HG02763 (cell line): ENCODE measurements at regions not wholly inside any gene's neighbourhood (a gene's known extent, or its start where the extent isn't known, plus 50 kb on each side); places are given as distances from the start of the nearest gene placed in this dataset.
A peak's percentile ranks its signal among the peaks of the same experiment; 100 is the strongest.

Experiments used
- ATAC-seq: cut with Tn5 transposase; IDR thresholded peaks from one replicate; pipeline ENCODE4 v1.9.1; 2021; ENCODE audit warnings: mild to moderate bottlenecking, moderate library complexity; ENCODE audit not compliant: unreplicated experiment

DNA sequence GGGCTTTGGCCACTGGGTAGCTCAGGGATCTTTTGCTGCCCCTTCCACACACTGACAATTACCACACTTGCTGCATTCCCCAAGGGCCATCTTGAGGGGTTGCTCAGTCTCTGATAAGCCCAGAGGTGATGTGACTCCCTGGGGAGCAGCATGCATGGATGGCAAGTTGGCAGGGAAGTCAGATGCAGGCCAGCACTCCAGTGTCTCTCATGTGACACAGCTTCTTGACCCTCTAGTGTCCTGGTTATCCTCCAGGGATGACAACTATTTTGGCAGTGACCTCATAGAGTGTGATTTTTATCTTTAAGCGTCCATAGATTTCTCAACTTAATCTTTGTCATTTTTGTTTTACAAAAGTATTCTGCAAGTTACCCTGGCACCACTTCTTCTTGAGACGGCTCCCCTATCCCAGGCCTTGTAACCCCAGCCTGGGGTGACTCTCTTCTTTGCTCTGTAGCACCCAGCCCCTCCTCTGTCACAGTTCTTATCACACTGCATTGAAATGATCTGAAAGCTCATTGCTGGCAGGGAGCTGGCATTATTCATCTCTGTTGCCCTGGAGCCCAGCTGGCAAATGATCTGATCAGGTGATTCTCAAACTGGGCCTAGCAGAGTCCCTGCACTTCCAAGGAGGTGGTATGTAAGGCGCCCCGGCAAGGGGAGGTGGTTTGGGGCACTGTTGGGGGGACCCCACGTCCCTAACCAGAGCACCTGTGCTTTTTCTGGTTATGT, 72.6 kb downstream of the TENT5C start:
- no peak for ATAC-seq

DNA sequence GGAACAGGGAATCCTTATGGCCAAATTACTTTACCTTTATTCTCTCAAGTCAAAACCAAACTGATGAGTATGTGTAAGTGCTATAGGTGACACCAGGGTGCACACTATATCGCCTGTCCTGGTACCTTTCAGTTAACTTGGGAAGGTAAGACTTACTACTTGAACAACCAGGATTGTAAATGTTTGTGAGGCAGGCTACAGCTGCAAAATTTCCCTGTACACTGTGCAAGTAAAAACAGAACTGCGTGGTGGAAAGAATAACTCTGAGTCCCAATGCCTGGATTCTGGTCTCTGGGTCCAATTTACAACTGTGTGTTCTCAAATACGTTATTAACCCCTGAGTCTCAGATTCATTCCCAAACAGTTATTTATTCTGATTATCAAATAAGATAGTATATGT, 73.5 kb downstream of the TENT5C start:
- no peak for ATAC-seq

DNA sequence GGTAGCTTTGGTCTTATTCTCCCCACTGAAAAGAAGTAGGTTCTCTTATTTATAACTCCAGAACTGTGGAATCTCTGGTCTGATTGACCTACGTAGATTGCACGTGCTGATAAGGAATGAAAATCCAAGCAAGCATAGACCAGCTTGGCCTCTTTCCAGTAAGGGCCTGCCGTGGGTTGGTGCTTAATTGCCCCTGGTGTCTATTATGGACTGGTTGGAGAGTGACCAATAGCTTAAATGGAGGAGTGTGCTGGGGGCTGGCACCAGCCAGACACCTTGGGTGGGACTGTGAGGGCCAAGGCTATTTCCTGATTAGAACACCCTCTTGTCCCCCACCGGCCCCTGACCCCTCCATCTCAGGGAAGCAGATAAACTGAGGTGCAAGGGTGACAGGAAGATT, 74.0 kb downstream of the TENT5C start:
- no peak for ATAC-seq

GRCh38 chr1:117680316-117681002, 74.6 kb downstream of the TENT5C start:
- no peak for ATAC-seq

DNA sequence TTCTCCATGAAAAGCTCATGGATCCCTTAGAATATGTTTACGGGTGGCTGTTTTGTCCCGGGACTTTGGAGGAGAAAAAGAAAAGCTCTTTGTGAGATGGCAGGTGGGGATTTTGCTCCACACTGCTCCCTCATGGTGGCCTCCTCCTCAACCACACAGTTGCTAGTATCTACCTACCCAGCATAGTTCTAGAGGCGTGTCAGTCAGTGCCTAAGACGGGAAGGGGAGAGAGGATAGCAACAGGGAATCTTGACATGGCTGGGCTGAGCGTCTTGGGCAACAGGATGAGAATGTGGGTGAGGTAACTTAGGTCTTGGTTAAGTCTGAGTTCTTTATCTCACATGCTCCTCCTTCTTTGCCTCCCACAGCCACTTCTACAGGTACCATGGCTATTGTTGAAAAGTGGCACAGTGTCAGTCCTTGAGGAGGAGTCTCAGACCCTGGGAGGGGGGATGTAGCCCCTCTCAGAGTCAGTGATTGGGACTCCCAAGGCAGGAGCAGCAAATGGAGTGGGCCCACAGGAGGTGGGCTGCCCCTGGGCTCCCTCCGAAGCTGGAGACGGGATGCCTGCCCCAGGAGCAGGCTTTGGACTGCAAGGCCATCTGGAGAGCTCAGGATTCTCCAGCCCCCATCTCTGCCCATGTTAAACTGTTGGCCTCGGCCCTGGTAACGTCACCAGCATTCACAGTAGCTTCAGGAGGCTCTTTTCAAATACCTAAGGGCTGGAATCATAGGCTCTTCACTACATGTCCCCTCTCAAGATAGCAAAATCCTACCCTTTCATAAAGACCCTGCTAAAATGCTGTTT, 75.4 kb downstream of the TENT5C start:
- ATAC-seq = no peak

- ATAC-seq = no peak
Measured at GRCh38 chr1:117681901-117682250, 76.0 kb downstream of the TENT5C start.

- ATAC-seq = no peak
Measured at GRCh38 chr1:117682372-117682771, 76.5 kb downstream of the TENT5C start.

DNA sequence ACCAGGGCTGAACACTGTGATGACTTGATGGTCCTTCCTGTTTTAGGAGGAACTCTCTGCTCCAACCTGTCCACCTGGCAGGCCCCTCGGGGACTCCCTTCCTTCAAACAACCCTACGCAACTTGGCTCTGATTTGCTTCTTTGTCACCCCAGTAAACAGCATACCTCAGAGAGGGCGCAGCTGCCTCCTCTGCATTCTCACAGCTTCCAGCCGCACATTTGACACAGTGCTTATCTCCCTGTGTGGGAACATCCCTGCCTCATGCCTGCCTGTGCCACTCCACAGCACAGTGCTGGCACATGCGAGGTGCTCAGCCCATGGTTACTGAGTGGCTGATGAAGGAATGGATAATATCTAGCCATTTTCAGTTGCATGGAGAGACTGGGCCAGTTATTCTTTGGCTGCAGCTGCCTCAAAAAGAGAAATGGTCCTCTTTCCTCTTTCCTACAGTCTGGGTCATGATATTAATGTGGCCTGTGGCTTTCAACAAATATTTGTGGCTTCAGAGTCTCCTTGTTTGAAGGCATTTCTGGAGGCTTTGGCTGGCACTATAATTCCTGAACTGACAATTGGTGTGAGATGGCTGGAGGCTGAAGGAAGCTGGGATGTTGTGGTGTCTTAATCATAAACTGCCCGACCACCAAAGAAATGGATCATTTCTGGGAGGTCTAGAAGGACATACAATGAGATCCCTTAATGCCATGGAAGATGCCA, 77.9 kb downstream of the TENT5C start:
- ATAC-seq = no peak

- ATAC-seq = peak; percentile 58
Measured at GRCh38 chr1:117685936-117686806, 80.3 kb downstream of the TENT5C start.

DNA sequence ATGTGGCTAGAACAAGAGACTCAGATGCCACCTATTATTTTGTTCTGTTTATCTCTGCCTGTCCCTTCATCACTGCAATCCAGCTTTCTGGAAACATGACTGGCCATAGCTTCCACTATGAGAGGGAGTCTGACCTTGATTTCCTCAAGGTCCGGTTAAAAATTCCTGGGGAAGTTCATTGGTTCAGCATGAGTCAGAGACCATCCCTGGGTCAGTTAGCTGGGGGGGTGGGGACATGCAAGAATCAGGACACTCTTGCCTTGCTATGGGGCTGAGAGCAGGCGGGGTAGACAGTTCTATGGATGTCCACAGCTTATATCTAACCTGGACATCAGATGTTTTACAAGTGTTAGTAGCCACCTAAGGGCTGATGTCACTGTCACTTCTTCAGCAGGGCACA, 81.1 kb downstream of the TENT5C start:
- no peak for ATAC-seq

DNA sequence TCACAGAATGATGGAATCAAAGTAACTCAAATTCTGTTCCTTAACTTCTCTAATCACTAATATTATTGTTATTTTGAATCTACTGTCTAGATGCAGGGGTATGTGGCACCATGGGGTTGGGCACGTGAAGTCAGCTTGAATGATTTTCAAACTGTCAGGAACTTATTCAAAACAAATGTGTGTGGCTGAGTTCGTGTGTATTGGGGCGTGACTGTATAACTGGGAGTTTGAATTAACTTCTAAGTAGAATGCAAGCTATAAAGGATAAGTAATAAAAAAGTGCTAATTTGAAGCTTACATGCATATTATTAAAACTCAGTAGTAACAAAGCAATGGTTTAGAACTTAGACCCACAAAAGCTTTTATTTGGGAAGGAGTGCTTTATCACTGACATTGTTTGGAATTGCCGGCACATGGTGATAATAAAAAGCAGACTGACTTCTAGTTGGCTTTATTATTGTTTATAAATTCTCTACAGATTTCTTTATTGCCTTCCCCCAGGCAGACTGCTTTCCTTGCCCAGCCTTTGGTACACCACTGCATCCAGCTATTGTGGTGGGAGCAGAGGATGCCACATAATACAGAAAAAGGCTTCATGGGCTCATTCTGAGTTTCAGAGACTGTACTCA, 84.3 kb downstream of the TENT5C start:
- no peak for ATAC-seq

DNA sequence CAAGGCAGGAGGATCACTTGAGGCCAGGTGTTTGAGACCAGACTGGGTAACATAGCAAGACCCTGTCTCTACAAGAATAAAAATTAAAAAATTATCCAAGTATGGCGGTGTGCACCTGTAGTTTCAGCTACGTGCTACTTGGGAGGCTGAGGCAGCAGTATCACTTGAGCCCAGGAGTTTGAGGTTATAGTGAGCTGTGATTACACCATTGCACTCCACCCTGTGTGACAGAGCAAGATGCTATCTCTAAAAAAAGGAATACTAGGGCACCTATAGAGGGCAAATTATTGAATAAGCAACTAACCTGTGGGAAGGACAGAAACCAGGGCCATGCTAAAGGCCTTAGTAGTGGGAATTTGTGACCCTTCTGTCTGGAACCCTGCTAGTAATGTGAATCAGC, 86.1 kb downstream of the TENT5C start:
- no peak for ATAC-seq

GRCh38 chr1:117694543-117694942, 88.7 kb downstream of the TENT5C start:
- no peak for ATAC-seq

DNA sequence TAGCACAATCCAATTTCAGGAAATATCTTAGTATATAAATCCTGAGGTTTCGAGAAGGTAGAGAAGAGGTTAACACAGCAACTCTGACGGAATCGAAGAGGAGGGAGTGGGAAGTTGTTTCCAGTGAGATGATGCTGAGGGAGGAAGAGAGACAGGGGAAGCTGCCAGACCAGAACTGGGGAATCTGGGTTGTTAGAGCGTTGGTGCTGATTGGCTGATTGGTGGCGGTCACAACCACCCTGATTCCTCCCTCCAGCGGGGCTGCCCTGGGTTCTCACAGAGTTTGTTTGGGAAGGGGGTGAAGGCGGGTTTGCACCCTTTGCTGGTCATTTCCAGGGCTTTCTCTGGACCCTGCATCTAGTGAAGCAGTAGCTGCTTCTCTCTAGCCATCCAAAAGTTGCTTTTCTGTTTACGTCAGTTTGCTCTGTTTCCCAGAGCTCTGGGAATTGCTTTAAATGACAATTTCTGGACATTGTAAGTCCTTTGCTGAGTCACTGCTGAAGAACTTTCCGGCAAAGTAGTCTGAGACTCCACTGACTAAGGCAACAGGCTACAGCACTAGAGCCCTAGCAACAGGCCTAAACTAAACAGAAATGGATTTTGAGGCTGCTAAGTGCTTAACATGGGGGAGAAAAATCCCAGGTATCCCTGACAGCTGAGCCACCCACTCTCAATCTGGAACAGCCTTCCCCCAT, 90.1 kb downstream of the TENT5C start:
- ATAC-seq = no peak

- ATAC-seq = no peak
Measured at GRCh38 chr1:117696561-117696960, 90.7 kb downstream of the TENT5C start.

DNA sequence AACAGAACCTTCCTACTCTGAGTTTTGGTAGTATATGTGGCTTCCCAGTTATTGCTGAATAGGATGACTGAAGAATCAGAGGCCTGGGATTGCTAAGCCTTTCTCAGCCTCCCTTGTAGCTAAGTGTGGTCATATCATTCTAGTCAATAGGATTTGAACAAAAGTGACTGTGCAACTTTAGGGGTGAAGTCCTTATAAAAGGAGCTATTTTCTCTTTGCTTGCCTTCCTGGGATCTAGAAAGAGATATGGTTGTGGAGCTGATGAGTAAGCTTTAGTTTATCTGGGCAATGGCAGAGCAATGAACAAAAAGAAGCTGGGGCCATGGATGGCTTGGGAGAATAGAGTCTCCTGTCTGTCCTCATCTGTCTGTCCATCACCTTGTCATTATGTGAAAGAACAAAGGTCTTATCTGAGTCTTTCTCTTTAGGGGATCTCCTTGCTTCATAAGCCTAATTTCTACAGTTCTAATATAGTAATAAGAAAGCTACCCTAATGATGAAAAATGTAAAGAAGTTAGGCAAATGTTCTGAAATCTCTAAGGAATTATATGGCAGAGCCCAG, 91.5 kb downstream of the TENT5C start:
- ATAC-seq = no peak

DNA sequence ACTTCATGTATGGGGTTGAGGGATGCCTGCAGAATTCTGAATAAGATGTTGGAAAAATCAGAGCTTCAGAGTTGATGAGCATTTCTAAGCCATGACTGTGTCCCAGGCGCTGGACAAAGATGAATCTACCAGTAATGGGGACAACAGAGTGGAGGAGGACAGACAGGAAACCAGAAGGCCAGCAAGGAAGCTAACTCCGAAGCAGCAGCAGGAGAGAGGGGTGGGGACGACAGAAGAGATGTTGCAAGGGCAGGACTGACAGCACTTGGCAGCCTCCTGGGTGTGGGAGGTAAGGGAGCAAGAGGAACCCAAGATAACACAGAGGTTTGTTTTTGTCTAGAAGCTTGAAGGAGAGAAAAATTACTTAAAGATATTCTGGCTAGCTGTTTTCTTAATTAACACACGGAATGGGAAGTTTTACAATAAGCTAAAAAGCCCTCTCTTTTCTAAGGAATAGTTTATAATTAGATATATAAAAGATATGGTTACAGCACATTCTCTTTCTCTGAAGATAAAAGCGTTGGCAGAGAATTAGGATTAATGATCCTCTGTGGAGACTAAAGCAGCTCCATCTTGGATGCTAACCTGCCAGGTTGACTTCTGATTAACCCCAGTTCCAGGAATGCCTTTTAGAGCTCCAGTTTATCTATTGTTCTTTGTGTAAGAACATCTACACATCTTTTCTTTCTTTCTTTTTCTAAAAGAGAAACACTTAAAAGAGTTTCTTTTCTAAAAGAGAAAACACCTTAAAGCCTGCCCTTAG, 92.7 kb downstream of the TENT5C start:
- no peak for ATAC-seq

DNA sequence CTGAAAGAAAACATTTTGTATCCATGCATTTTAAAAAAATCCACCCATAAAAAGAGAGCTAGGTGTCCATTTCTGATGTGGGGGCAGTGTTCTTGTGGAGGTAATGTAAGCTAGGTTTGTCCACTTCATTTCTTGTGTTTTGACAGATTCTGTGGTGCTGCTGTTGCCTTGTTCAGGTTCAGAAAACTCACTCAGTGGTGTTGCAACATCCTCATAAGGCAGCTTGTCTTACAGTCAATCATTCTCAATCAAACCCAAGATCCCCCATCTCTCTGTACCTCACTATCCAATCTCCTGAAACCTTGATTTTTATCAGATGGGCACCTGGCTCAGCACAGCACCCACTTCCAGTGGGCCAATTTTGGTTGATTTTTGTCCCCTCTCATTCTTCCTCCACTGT, 94.1 kb downstream of the TENT5C start:
- no peak for ATAC-seq
